ENCODE measurements at regions not wholly inside any gene's neighbourhood (a gene's known extent, or its start where the extent isn't known, plus 50 kb on each side); places are given as distances from the start of the nearest gene placed in this dataset.

DNA sequence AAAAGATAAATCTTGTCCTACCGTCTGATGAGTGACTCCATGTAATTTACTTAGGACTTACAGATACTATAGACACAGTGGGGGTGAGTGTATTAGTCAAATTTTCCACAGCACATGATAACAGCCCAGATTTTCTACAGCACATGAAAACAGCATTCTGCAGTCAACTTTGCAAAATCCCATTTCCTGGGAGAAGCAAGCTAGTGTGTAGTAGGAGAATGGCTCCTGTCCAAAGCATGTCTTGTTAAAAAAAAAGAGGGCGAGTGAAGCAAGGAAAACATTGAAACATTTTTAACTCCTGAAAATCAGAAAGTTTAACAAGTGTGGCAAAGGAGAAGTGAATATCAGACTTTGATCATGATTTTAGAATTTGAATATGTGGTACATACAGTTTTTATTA, 817.8 kb upstream of the FAM98A start:
- DNase-seq (ENCODE audit: low spot score): no peak

DNA sequence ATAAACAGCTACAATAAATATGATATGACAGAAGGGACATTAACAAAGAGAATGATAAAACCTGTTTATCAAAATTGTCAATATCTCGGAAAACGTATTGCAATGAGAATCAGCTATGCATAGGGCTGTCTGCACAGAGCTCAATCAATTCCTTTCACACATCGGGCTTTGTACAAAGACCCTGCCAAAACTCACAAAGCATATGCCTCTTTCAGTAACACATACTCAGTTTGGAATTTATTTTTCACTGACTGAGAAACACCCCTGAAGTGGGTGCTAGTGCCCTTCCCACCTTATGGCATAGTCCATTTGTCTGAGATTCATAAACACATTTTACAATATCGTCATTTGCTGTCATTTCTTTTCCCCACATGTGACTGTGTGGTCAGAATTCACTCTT, 815.8 kb upstream of the FAM98A start:
- DNase-seq (ENCODE audit: low spot score): no peak

DNA sequence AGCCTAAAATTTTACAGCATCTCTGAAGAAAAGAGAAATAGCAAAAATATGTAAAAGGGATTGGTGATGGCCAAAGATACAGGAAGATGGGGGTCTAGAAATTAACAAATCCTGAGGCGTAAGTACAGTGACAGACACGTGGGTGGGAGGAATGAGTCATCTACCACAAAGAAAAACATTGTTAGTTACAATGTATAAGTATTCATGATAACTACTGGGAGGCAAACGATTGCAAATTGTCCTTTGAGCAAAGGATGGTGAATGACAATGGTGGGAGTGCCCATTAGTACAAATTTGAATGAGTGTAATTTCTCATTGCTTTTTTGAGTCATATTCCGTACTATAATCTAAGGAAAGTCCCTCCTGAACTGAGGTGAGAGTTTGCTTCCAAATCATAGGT, 809.0 kb upstream of the FAM98A start:
- DNase-seq (ENCODE audit: low spot score): peak; percentile 4

DNA sequence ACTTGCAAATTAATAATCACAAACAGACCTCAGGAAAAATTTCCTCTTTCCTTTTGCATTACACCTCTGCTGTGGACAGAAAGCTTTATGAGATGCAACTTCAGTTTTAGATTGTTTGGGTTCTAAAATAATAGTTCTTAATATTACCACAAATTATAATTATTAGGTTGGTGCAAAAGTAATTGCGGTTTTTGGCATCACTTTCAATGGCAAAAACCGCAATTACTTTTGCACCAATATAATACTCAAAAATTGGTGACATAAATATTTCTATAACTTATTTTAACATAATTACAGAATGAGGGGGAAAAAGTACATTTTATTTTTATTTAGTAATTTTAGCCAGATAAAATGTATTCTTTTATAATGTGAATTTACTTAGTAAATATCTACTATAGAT, 804.4 kb upstream of the FAM98A start:
- DNase-seq (ENCODE audit: low spot score): no peak

DNA sequence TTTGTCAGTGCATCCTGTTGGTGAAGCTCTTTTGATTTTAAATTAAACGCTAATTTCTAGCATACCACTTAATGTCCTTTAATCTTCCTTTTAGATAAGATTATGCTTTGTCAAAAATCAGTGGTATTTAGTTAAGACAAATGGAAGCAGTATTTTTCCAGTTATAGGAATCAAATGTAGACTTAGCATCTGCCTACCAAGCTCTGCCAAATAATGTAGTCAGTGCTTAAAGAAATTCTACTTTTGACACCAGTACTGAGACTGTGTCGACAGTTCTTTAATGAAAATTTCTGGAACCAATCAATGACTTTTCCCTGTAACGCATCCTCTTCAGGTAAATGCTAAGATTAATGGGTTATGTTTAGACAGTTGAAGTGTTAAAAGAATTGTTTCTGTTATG, 803.3 kb upstream of the FAM98A start:
- no peak for DNase-seq (ENCODE audit: low spot score)

DNA sequence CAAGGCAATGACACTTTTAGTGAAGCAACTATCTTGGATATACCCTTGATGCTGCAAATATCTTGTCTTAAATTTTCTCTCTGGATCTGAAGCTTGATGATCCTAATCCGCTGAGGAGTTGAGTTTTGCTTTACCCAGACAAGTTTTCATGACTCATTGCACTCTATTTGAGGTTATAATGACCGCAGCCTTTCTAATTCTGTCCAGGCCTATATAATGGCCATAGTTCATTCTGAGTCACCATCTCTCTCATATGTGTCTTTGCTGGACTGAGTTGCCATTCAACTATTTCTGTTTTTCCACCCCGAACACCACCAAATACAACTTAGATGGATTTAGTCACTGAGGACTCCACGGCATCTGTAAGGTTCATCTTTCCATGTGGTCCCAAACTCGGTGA, 802.1 kb upstream of the FAM98A start:
- no peak for DNase-seq (ENCODE audit: low spot score)

DNA sequence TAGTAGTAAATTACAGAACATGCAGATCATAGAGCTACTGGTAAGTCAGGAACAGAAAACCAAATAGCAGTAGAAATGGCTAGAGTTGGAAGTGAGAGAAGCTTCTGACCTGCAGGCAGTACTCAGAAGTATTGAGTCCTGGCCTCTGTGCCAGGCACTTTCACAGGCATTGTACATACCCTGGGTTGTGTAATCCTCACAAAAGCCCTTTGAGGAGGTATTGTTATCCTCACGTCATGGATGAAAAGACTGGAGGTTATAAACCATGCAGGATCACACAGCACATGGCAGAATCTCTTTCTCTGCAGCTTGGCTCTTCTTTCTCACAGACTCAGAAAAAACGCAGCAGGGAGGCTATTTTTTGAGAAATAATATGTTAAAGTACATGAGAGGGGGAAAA, 789.3 kb upstream of the FAM98A start:
- DNase-seq (ENCODE audit: low spot score): no peak

DNA sequence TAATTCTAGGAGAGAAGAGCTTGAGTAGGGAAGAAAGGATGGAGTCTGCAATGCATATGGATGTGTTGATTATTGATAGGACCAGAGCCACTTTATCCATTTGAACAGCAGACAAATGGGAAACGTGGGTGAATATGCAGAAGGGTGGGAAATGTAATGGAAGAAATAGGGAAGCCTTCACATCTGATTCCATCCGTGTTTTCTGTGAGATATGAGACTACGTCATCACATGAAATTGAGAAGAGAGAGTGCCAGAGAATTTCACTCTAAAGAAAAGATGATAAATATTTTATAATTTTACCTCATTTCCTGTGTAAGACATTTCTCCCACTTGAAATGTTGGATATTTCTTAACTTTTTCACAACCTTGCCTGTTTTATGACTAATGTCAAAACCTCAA, 788.4 kb upstream of the FAM98A start:
- DNase-seq (ENCODE audit: low spot score): no peak

DNA sequence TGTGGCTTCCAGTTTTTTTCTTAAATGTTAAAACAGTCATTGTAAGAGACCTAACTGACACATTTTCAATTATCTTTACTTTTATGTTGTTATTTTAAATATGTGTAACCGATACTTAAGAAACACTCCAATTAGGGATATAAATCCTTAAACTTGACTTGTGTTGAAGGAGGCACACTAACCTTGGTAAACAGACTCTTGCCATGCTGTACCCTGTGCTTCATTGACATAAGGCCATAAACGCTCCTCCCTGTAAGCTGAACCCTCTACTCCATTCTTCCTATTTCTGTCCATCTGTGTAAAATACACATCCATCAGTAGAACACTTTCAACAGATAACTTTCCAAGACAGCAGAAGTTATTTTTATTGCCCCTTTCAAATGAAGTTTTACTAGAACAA, 780.5 kb upstream of the FAM98A start:
- DNase-seq (ENCODE audit: low spot score): no peak

DNA sequence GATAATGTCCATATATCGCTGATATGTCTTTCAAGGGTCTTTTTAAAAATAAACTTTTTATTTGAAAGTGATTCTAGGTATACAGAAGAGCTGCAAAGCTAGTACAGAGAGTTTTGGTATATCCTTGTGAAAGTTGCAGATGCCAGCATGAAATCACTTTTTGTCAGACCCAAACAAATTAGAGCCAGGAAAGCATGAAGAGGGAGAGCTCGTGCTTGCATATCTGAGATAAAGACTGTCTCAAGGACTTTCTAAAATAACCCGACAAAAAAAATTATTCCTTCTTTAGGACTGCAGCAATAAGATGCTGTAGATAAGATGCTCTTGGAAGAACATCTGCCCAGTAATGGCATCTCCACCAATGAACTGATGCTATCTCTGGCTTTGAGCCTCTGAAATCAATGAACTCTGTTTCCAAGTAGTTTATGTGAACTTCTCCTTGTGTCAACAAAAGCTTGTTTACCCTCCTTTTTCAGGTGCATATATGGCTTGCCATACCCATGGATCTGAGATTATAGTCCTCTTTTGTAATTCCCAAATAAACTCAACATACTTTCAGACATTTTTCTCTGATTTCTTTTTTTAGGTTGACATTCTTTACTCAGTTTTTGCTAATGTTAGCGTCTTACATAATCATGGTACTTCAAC, 774.6 kb upstream of the FAM98A start:
- no peak for DNase-seq (ENCODE audit: low spot score)

DNA sequence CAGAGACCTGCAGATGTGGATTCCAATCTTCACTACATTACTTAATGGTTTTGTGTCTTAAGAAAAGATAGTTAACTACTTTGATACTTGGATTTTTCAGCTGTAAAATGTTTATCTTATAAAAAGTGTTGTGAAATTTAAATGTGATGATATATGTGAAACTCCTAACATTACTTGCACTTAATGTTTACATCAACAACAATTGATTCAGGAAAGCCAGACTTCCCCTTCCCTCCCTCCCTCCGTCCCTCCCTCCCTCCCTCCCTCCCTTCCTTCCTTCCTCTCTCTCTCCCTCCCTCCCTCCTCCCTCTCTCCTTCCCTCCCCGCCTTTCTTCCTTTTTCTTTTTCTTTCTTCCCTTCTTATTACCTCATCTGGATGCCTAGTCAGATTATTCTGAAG, 773.9 kb upstream of the FAM98A start:
- DNase-seq (ENCODE audit: low spot score): no peak

DNA sequence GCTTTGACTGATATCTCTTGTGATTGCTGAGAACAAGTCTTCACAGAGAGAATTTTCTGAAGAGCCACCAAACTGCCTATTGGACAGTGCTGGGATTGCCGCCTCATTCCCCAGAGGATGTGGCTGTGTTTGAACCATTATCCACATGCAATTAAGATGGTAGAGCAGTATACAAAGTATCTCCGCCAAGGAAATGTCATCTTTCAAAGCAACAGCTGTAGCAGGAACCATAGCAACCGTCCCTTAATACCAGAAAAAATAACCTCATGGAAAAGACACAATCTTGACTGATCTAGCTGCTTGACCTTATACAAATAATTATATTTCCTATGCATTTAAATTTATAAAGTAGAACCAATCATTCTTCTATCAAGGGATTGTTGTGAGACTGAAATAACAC, 772.6 kb upstream of the FAM98A start:
- DNase-seq (ENCODE audit: low spot score): no peak

DNA sequence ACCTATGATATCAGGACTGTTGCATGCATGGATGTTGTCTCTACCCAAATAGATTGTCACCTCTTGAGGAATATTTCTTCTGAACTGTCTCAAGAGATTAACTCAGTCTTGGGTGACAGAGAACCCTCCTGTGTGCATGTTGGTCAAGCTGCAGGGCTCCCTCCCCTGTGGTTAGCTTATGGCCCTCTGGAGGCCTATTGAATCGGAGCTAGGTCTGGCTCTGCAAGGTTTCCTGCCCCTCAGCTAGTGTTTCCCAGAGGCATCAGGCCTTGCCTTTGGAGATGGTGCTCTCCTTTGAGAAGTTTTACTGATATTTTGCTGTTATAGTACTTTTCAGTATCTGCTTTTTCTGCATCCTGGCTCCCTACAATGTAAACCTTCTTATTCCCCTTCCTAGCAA, 769.2 kb upstream of the FAM98A start:
- no peak for DNase-seq (ENCODE audit: low spot score)

DNA sequence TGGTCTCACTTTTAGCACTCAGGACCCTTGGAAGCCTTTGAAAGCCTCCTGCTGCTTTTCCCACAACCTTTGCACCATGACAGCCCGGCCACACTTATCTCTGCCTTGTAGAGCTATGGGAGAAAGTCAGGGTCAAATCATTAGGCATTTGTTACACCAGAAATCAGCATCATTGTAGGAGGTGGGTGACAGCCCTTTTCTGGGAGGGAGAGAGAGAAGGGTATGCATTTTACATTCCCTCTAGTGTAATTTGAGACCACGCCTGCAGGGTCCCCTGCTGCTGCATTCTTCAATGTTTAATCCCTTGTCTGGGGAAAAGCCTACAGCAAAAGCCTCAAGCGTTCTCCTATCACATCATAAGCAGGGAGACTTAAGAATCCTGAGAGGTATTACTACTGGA, 766.8 kb upstream of the FAM98A start:
- no peak for DNase-seq (ENCODE audit: low spot score)

DNA sequence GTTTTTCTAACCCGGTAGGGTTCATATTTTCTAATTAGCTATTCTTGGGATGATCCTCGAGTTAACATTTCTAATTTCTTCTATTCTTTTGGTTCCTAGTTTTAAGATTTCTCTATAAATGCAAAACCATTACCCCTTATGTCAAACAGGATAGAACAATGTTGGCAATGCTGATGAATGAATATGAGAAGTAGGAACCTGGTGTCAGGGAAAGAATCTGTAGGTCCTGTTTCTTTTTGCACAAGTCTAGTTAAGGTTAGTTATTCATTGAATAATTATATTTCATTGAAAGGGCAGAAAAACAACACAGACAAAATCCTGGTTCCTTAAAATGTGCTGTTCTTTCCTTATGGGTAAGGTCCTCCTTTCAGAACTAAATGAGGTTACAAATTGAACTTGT, 766.4 kb upstream of the FAM98A start:
- DNase-seq (ENCODE audit: low spot score): no peak

DNA sequence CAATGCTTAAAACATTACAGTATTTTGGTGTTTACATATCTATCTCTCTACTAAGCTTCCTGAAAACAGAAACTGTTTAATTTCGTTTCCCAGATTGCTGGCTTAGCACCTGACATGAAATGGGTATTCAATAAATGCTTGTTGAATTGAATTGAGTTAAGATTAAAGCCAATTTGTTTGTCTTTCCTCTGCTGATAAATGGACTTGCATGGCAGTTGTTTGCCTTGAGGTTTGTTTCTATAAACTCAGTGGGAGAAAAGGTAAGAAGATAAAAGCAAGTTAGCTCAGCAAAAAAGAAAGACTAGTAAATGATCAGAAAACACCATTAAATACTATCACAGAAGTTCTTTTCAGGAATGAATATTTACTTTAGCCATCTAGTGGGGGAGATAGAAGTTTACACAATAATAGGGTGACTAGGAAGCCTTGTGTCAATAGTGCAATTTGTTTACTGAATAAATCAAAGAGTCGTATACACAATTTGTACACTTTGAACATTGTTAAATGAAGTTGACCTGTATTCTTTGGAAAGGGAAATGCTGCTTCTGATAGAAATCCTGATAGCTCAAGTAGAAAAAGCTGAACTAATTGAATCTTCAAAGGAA, 754.5 kb upstream of the FAM98A start:
- no peak for DNase-seq (ENCODE audit: low spot score)

DNA sequence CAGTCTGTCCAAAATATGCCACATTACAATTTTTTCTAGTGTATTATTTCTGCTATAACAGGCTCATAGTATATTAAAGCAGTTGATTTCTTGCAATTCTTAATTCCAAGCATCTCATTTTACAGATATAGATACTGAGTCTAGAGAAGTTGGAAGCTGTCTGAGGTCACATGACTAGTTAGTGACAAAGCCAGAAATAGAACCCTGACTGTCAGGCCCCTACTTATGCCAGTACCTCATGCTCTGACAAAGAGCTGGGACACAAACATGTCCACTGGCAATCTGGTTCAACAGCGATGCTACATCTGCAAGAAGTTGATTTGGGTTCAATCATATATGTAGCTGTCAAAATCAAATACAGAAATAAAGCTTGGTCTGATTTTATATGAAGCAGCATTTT, 750.4 kb upstream of the FAM98A start:
- no peak for DNase-seq (ENCODE audit: low spot score)

DNA sequence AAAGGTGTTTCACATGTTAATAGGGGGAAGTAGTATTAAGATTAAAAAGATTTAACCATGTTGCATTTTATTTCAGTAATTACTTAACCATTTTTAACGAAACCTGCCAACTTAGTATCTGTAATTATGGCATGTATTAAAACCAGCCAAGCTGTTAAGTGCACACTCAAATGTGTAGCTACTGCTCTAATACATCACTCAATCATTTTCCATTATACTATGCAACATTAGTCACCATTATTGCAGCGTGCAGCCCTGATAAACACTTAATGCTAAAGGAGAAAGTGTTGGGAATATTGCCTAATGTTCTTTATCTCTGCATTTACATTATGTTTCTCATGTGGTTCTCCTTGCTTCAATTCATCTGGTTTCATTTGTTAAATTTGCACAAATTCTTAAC, 745.9 kb upstream of the FAM98A start:
- DNase-seq (ENCODE audit: low spot score): no peak

DNA sequence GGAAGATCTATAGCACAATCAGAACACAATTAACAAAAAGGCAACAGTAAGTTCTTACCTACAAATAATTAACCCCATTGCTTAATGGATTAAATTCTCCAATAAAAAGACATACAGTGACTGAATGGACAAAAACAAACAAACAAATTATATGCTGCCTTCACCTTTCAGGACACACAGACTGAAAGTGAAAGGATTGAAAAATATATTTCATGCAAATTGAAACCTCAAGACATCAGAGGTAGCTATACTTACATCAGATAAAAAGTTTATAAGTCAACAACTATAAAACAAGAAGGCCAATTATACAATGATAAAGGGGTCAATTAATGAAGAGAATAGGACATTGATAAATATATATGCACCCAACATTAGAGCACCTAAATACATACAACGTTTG, 741.2 kb upstream of the FAM98A start:
- no peak for DNase-seq (ENCODE audit: low spot score)

DNA sequence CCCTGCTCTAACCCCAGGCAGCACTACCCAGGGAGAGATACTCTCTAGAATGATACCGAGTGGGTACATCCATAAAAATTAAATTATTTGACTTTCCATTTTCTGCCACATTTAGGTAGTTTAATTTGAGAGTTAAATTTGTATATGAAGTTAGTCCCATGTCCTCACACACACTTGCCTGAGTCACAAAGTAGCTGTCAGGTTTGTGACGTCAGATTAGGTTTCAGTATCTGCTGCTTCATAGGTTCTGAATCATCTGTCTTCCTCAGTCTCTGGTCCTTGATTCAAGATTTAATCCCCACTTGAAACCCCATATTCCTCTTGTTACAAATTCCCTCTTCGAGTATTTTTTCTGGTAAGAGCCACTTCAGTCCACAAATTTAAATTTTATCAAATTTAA, 738.6 kb upstream of the FAM98A start:
- no peak for DNase-seq (ENCODE audit: low spot score)

DNA sequence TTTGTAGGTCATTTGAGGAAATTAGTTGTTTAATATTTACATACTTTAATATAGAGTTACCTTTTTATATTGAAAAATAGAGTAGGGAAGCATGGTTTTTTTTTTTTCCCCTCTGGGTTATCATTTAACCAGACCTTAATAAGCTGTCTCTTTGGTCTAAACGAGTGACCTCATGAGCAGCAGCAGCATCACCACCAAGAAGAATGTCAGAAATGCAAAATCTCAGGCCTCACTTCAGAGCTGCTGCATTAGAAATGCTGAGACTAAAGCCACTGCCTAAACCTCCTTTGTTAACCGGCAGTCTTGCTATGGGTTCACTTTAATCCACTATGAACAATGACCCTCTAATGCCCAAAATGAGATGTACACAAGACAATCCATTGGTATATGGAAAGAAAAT, 733.7 kb upstream of the FAM98A start:
- no peak for DNase-seq (ENCODE audit: low spot score)

DNA sequence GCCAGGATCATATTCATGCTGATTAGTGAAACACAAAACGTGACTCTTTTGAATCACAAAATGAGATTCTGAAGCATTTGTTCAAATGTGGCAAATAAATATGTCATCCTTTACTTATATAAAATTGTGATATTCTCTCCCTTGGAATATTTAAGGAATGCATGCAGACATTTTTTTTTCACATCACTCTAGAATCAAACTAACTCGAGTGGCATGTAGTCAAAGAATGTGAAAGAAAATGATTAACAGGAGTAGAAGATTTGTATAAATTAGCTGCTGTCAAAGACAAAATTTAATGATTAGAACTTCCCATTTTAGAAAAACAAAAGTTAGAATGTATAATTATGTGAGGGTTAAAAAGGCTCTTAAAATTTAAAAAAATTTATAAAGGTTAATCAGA, 721.0 kb upstream of the FAM98A start:
- DNase-seq (ENCODE audit: low spot score): no peak

DNA sequence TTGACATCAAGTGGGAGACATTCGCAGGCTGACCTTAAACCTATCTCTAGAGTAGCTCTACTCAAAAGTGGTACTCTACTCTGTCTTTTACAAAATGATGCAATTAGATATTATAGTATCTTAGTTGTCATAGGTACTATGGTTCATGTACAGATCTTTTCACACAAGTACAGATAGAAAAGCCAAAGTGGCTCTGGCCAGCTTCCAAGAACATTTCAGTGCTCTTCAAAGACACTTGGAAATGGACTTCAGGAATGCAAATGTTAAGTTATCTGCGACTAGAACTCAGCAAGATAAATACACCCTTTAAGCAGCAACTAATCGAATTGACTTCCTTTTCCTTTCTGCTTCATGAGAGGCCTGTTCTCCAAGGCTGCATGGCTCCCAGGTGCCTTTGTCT, 718.7 kb upstream of the FAM98A start:
- no peak for DNase-seq (ENCODE audit: low spot score)

DNA sequence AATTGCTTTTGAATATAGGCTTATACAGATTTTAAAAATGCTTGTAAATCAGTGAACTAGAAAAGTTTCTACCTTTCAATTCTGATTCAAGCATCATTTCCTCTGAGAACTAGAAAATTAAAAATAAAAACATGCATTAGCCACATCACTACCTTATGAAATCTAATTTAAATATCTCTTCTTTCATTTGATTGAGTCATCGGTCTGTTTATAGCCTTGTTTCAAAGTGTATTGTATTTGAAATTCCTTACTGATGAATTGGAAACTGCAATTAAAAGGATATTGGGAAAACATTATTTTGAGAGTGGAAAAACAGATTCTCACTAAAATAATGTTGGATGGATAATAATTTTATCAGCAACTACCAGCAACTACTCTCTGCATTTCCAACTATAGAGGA, 717.7 kb upstream of the FAM98A start:
- DNase-seq (ENCODE audit: low spot score): no peak

DNA sequence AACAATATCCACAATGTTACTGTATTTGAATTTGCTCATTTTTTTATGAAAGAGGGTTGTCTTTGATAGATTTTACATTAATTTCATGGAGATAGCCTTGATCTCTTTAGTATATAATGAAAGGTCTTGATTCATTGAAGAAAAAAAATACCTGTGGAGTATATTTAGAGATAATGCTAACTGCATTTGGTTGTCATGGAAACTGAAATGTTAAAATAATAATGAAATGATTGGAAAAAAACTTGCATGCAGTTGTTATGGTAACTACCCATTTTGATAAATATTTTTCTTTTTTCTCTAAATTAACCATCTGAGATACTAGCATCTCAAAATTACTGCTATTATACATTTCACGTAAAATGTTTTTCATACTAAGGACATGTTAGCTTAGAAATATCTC, 712.7 kb upstream of the FAM98A start:
- no peak for DNase-seq (ENCODE audit: low spot score)
